ENCODE measurements at regions not wholly inside any gene's neighbourhood (a gene's known extent, or its start where the extent isn't known, plus 50 kb on each side); places are given as distances from the start of the nearest gene placed in this dataset.

DNA sequence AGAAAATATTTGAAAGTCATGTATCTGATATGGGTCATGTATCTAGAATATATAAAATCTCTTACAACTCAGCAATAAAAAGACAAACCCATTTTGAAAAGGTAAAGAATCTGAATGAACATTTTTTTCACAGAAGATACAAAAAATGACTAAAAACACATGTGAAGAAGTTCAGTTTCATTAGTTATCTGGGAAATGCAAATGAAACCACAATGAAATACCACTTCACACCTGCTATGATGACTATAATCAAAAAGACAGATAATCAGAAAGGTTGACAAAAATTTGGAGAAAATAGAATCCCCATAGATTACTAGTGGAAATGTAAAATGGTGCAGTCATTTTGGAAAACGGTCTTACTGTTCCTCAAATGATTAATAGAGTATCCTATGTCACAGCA is 631.0 kb downstream of the MRPL39 start:
- TF ChIP-seq POLR2A (IDR thresholded peaks at IDR 0.05) (no peak), POLR2AphosphoS5 (IDR thresholded peaks at IDR 0.05; ENCODE audit: insufficient read depth in 1 of 2, low read depth in 1 of 2) (no peak)
- TF ChIP-seq, protein P1, sequence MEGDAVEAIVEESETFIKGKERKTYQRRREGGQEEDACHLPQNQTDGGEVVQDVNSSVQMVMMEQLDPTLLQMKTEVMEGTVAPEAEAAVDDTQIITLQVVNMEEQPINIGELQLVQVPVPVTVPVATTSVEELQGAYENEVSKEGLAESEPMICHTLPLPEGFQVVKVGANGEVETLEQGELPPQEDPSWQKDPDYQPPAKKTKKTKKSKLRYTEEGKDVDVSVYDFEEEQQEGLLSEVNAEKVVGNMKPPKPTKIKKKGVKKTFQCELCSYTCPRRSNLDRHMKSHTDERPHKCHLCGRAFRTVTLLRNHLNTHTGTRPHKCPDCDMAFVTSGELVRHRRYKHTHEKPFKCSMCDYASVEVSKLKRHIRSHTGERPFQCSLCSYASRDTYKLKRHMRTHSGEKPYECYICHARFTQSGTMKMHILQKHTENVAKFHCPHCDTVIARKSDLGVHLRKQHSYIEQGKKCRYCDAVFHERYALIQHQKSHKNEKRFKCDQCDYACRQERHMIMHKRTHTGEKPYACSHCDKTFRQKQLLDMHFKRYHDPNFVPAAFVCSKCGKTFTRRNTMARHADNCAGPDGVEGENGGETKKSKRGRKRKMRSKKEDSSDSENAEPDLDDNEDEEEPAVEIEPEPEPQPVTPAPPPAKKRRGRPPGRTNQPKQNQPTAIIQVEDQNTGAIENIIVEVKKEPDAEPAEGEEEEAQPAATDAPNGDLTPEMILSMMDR (IDR thresholded peaks at IDR 0.05): no peak
- intact Hi-C loops (cut with DNase I): no loop called here

DNA sequence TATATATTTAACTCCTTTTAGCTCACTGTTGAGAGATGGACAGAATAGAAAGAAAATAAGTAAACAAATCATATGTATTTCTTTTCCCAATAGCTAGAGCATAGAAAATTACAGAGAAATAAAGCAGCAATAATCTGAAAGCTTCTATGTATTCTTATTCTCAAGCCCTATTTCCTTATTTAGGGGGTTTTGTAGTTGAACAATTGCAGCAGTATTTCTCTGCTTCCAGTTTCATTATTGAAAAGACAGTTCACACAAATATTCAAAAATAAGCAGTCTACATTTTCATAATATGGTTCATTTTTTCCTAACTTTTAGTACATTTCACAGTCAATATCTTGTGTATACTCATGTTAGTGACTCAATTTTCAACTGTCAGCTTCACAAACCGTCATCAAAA is 638.2 kb downstream of the MRPL39 start:
- Histone ChIP-seq H3K27me3 (no peaks in the 10 kb centered on the region), H3K9me3 (no peaks in the 10 kb centered on the region), H3K4me1 (no peaks in the 10 kb centered on the region), H3K4me3 (no peak overlapping the region), H3K36me3 (no peaks in the 10 kb centered on the region), H3K27ac (no peak overlapping the region)
- no peak for TF ChIP-seq POLR2A (IDR thresholded peaks at IDR 0.05)
- TF ChIP-seq POLR2AphosphoS5 (IDR thresholded peaks at IDR 0.05; ENCODE audit: insufficient read depth in 1 of 2, low read depth in 1 of 2): no peak
- TF ChIP-seq, protein P1 (IDR thresholded peaks at IDR 0.05): no peak
- intact Hi-C loops (cut with DNase I): no loop called here
- DNase-seq (ENCODE audit: extremely low spot score in 2 of 2): no peak

More for the DNA sequence above, 631.0 kb downstream of the MRPL39 start:
- Histone ChIP-seq H3K27ac (no peak overlapping the region), H3K27me3 (no peaks in the 10 kb centered on the region), H3K36me3 (no peaks in the 10 kb centered on the region), H3K4me3 (no peak overlapping the region), H3K4me1 (no peaks in the 10 kb centered on the region), H3K9me3 (no peaks in the 10 kb centered on the region)
- DNase-seq (ENCODE audit: extremely low spot score in 2 of 2): no peak

DNA sequence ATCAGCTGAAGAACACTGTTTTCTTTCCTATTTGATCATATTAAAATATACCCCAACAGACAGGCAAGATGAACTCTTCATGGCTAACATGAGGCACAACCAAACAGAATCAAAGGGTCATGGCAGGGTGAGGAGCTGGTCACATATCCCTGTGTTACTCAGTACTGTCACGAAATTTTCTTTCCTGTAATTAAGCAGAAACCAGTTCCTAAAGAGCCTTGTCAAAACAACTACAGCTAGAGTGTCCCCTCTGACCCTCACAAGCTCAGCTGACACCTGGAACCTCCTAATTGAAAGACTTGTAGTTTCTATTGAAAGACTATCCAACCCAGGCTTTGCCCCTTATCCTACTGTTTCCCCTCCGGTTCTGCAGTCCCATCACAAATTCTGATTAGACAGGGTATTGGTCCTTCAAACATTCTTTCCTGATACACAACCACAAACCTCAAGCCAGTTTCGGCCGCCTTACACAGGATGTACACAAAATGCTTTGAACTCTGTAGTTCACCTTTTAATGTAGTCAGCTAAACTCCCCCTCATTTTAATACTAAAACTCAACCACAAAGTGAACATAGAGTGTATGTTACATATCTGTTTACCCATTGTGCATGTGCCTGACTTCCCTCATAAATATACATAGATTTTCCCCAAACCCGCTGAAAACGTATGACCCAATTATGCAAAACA is 651.9 kb downstream of the MRPL39 start:
- Histone ChIP-seq H3K9me3 (no peaks in the 10 kb centered on the region), H3K27me3 (no peaks in the 10 kb centered on the region), H3K4me3 (no peak overlapping the region), H3K36me3 (no peaks in the 10 kb centered on the region), H3K27ac (no peak overlapping the region), H3K4me1 (no peaks in the 10 kb centered on the region)
- DNase-seq (ENCODE audit: extremely low spot score in 2 of 2): no peak
- intact Hi-C loops (cut with DNase I): no loop called here
- TF ChIP-seq, protein P1 (IDR thresholded peaks at IDR 0.05): no peak
- no peak for TF ChIP-seq POLR2AphosphoS5 (IDR thresholded peaks at IDR 0.05; ENCODE audit: insufficient read depth in 1 of 2, low read depth in 1 of 2)
- TF ChIP-seq POLR2A (IDR thresholded peaks at IDR 0.05): no peak

DNA sequence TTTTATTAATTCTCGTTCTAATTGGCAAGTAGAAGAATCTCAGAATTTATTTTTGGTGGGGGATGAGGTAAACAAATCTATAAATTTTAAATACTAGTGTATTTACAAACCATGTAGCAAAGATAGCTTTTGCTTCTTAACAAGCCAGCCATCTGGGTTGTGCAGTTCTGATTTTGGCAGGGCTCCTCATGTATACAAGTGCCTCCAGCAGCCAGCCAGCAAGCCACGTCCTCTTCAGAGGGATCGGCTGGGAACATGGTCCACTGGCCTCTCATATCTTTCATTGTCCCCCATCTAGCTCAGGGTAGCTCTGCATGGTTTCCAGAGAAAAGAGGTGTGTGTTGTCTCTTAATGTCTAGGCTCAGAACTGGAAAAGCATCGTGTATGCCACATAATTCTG is 659.1 kb downstream of the MRPL39 start:
- no peaks in the 10 kb centered on the region for H3K36me3 ChIP-seq
- H3K27ac ChIP-seq: no peak overlapping the region
- no peaks in the 10 kb centered on the region for H3K27me3 ChIP-seq
- H3K4me3 ChIP-seq: no peak overlapping the region
- no peak for TF ChIP-seq POLR2A (IDR thresholded peaks at IDR 0.05)
- intact Hi-C loops (cut with DNase I): no loop called here
- DNase-seq (ENCODE audit: extremely low spot score in 2 of 2): no peak
- H3K9me3 ChIP-seq: no peaks in the 10 kb centered on the region
- H3K4me1 ChIP-seq: no peaks in the 10 kb centered on the region

DNA sequence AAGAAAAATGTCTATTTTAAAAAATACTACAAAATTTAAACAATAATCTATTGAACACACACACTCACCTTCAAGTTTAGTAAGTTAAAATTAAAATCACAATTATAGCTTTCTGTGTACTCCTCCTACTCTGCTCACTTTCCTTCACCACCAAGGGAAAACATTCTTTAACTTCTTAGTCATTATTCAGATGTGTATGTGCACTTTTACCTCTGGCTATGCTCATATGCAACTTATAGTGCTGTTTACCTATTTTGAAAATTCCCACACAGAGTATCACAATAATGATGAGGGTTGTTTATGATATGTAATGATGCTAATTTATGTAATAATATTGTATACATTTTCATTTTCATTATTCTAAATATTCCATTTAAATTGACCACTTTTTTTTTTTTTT is 661.4 kb downstream of the MRPL39 start:
- DNase-seq (ENCODE audit: extremely low spot score in 2 of 2): no peak
- Histone ChIP-seq H3K27me3 (no peaks in the 10 kb centered on the region), H3K4me1 (no peaks in the 10 kb centered on the region), H3K36me3 (no peaks in the 10 kb centered on the region), H3K4me3 (no peak overlapping the region), H3K27ac (no peak overlapping the region), H3K9me3 (no peaks in the 10 kb centered on the region)
- intact Hi-C loops (cut with DNase I): no loop called here
- no peak for TF ChIP-seq POLR2AphosphoS5 (IDR thresholded peaks at IDR 0.05; ENCODE audit: insufficient read depth in 1 of 2, low read depth in 1 of 2)
- no peak for TF ChIP-seq POLR2A (IDR thresholded peaks at IDR 0.05)
- TF ChIP-seq, protein P1 (IDR thresholded peaks at IDR 0.05): no peak

Data from vagina (tissue), 2 donors.